IMR-90 (cell line): ENCODE measurements at regions not wholly inside any gene's neighbourhood (a gene's known extent, or its start where the extent isn't known, plus 50 kb on each side); places are given as distances from the start of the nearest gene placed in this dataset.

Source experiments
- ATAC-seq: fragments of 200-7000 bp; cut with Tn5 transposase; 2 replicates; pipeline ENCODE4 v1.9.1; 2020; ENCODE audit warnings: low read depth, mild to moderate bottlenecking, moderate library complexity
- BruUV-seq: library from RNA; stranded (reverse); fragments of 400-500 nt; replicated peaks from 2 replicates; lab custom pipeline; 2021; lab: Mats Ljungman, UMichigan
- CTCF ChIA-PET: fragments of 300-600 bp; formaldehyde crosslinking; extraction: SDS; loops from one replicate; lab custom pipeline; 2021; ENCODE audit warnings: antibody characterized with exemption; lab: Yijun Ruan, JAX
- POLR2A ChIA-PET: fragments of 300-600 bp; sonication (Branson Sonifier 250); formaldehyde crosslinking; loops from one replicate; lab custom pipeline; 2022; ENCODE audit warnings: antibody characterized with exemption; ENCODE audit not compliant: unreplicated experiment; lab: Charles Lee
- DNase-seq: peaks from one replicate; pipeline ENCODE4 v3.0.0; 2013
- H2AFZ ChIP-seq: replicated peaks from 2 replicates; pipeline ENCODE3; 2013; ENCODE audit warnings: low read length, mild to moderate bottlenecking; ENCODE audit not compliant: poor library complexity
- H2AK5ac ChIP-seq: 2 replicates; pipeline ENCODE4 v1.6.1; 2013; ENCODE audit warnings: low read depth, low read length, inconsistent platforms
- H2AK9ac ChIP-seq: replicated peaks from 2 replicates; pipeline ENCODE3; 2013; ENCODE audit warnings: mild to moderate bottlenecking, low read depth, low read length, moderate library complexity; ENCODE audit not compliant: poor library complexity
- H2BK120ac ChIP-seq: 2 replicates; pipeline ENCODE4 v1.6.1; 2013; ENCODE audit warnings: low read depth, low read length, inconsistent platforms
- H2BK15ac ChIP-seq: 3 replicates; pipeline ENCODE4 v1.6.1; 2013; ENCODE audit warnings: low read depth, low read length, inconsistent platforms
- H2BK20ac ChIP-seq: 2 replicates; pipeline ENCODE4 v1.6.1; 2013; ENCODE audit warnings: low read depth, mild to moderate bottlenecking, inconsistent platforms, low read length, moderate library complexity
- H2BK5ac ChIP-seq: 2 replicates; pipeline ENCODE4 v1.6.1; 2013; ENCODE audit warnings: mild to moderate bottlenecking, low read depth, low read length, inconsistent platforms; ENCODE audit not compliant: poor library complexity, severe bottlenecking
- H3K14ac ChIP-seq: replicated peaks from 2 replicates; pipeline ENCODE4 v1.6.1; 2013; ENCODE audit warnings: low read depth, low read length, inconsistent platforms
- H3K18ac ChIP-seq: 2 replicates; pipeline ENCODE4 v1.6.1; 2013; ENCODE audit warnings: low read depth, low read length, control low read depth
- H3K23ac ChIP-seq: 2 replicates; pipeline ENCODE4 v1.6.1; 2013; ENCODE audit warnings: low read depth, low read length, inconsistent platforms
- H3K27ac ChIP-seq: 2 replicates; pipeline ENCODE4 v1.5.1; 2013; ENCODE audit warnings: mild to moderate bottlenecking, control low read depth, low read length; ENCODE audit not compliant: insufficient read depth
- H3K27me3 ChIP-seq: 2 replicates; pipeline ENCODE4 v1.6.1; 2013; ENCODE audit warnings: low read length; ENCODE audit not compliant: control insufficient read depth, insufficient read depth
- H3K36me3 ChIP-seq: 2 replicates; pipeline ENCODE4 v1.6.1; 2013; ENCODE audit warnings: low read length, mixed read lengths; ENCODE audit not compliant: control insufficient read depth, insufficient read depth
- H3K4ac ChIP-seq: 2 replicates; pipeline ENCODE4 v1.6.1; 2013; ENCODE audit warnings: low read depth, low read length, inconsistent platforms
- H3K4me1 ChIP-seq: 2 replicates; pipeline ENCODE4 v1.6.1; 2013; ENCODE audit warnings: low read length, mixed read lengths; ENCODE audit not compliant: control insufficient read depth, insufficient read depth
- H3K4me2 ChIP-seq: 2 replicates; pipeline ENCODE4 v1.6.1; 2013; ENCODE audit warnings: low read depth, mild to moderate bottlenecking, control low read depth, low read length, moderate library complexity
- H3K4me3 ChIP-seq: 2 replicates; pipeline ENCODE4 v1.5.1; 2013; ENCODE audit warnings: low read depth, mild to moderate bottlenecking, control low read depth, low read length, moderate library complexity; ENCODE audit not compliant: insufficient read depth
- H3K56ac ChIP-seq: 2 replicates; pipeline ENCODE4 v1.6.1; 2013; ENCODE audit warnings: low read length, inconsistent platforms; ENCODE audit not compliant: insufficient read depth; ENCODE audit errors: extremely low read depth
- H3K79me1 ChIP-seq, 2 experiments: 2 replicates each; pipeline ENCODE4 v1.6.1; 2013; ENCODE audit warnings: low read length in 2 of 2, inconsistent platforms in 1 of 2, low read depth in 1 of 2
- H3K9ac ChIP-seq: 2 replicates; pipeline ENCODE4 v1.6.1; 2013; ENCODE audit warnings: low read depth, low read length, control low read depth
- H3K9me1 ChIP-seq: 2 replicates; pipeline ENCODE4 v1.6.1; 2013; ENCODE audit warnings: low read length, inconsistent platforms; ENCODE audit not compliant: insufficient read depth
- H3K9me3 ChIP-seq: 2 replicates; pipeline ENCODE4 v1.6.1; 2013; ENCODE audit warnings: low read length; ENCODE audit not compliant: control insufficient read depth, insufficient read depth
- H4K20me1 ChIP-seq: 2 replicates; pipeline ENCODE4 v1.6.1; 2013; ENCODE audit warnings: low read length, inconsistent platforms; ENCODE audit not compliant: insufficient read depth
- H4K5ac ChIP-seq: 2 replicates; pipeline ENCODE4 v1.6.1; 2013; ENCODE audit warnings: mild to moderate bottlenecking, low read depth, low read length, control low read depth
- H4K8ac ChIP-seq, 2 experiments: 2 replicates each; pipeline ENCODE4 v1.6.1; 2013; ENCODE audit warnings: low read depth in 2 of 2, low read length in 2 of 2, control low read depth in 1 of 2, inconsistent platforms in 1 of 2
- H4K91ac ChIP-seq: 2 replicates; pipeline ENCODE4 v1.6.1; 2013; ENCODE audit warnings: low read depth, low read length, inconsistent platforms; ENCODE audit not compliant: insufficient read depth
- BHLHE40 ChIP-seq: fragments of 150-350 bp; IDR thresholded peaks from 2 replicates; pipeline ENCODE4 v1.6.1; 2016; ENCODE audit warnings: mild to moderate bottlenecking, low read depth, low read length
- CEBPB ChIP-seq: IDR thresholded peaks from 2 replicates; pipeline ENCODE4 v1.6.1; 2012; ENCODE audit warnings: low read depth, low read length, improper control_type of control experiment
- CHD1 ChIP-seq: IDR thresholded peaks from 2 replicates; pipeline ENCODE4 v1.6.1; 2012; ENCODE audit warnings: low read depth, low read length, improper control_type of control experiment
- FOS ChIP-seq: fragments of 150-350 bp; IDR thresholded peaks from 2 replicates; pipeline ENCODE4 v1.6.1; 2016; ENCODE audit warnings: low read depth, low read length
- MAFK ChIP-seq: IDR thresholded peaks from 2 replicates; pipeline ENCODE4 v1.6.1; 2012; ENCODE audit warnings: low read depth, low read length, improper control_type of control experiment
- MXI1 ChIP-seq: IDR thresholded peaks from 2 replicates; pipeline ENCODE4 v1.6.1; 2012; ENCODE audit warnings: low read depth, mild to moderate bottlenecking, low read length, moderate library complexity, borderline replicate concordance
- NFE2L2 ChIP-seq: fragments of 150-350 bp; IDR thresholded peaks from 2 replicates; pipeline ENCODE4 v1.6.1; 2016; ENCODE audit warnings: low read depth, mild to moderate bottlenecking, low read length
- POLR2A ChIP-seq: IDR thresholded peaks from 2 replicates; pipeline ENCODE4 v1.6.1; 2012; ENCODE audit warnings: mild to moderate bottlenecking, low read depth, low read length
- RAD21 ChIP-seq: IDR thresholded peaks from 2 replicates; pipeline ENCODE4 v1.6.1; 2012; ENCODE audit warnings: low read length, improper control_type of control experiment
- RCOR1 ChIP-seq: IDR thresholded peaks from 2 replicates; pipeline ENCODE4 v1.6.1; 2012; ENCODE audit warnings: mild to moderate bottlenecking, low read length, improper control_type of control experiment; ENCODE audit not compliant: insufficient replicate concordance
- RFX5 ChIP-seq: IDR thresholded peaks from 2 replicates; pipeline ENCODE4 v1.8.0; 2012; ENCODE audit warnings: low read depth, mild to moderate bottlenecking, low read length, moderate library complexity
- SMC3 ChIP-seq: fragments of 150-350 bp; IDR thresholded peaks from 2 replicates; pipeline ENCODE4 v1.6.1; 2016; ENCODE audit warnings: low read depth, mild to moderate bottlenecking, antibody characterized with exemption, low read length, moderate library complexity
- WGBS, 2 experiments: methylation state at CpG; one replicate each; pipeline versions ENCODE4 v1.1.5 to v1.1.7; 2013; ENCODE audit warnings: missing lambda C conversion rate in 2 of 2; ENCODE audit not compliant: insufficient read length in 1 of 2; ENCODE audit errors: extremely low coverage in 2 of 2; 5-methylcytosine and 5-hydroxymethylcytosine counted together
- dilution Hi-C: fragments of 300-500 bp; cut with HindIII; formaldehyde crosslinking; loops from one replicate; pipeline ENCODE4 v1.14.3; 2018; ENCODE audit warnings: low sequenced_read_pairs; ENCODE audit not compliant: unreplicated experiment
- in situ Hi-C: fragments of 300-500 bp; cut with MboI; formaldehyde crosslinking; loops from 3 replicates; pipeline ENCODE4 v1.14.3; 2019; ENCODE audit warnings: low sequenced_read_pairs, inconsistent platforms, mixed read lengths
- intact Hi-C: fragments of 100-400 bp; cut with micrococcal nuclease; formaldehyde crosslinking; loops from 2 replicates; pipeline ENCODE4 v1.10.0; 2022
- TF ChIP-seq, protein P1 (sequence below): conservative IDR thresholded peaks from 2 replicates; pipeline ENCODE4 v1.5.1; 2012; ENCODE audit warnings: mild to moderate bottlenecking, low read depth, low read length, improper control_type of control experiment
- TF ChIP-seq, protein P2 (sequence below): fragments of 150-350 bp; IDR thresholded peaks from 2 replicates; pipeline ENCODE4 v1.6.1; 2017; ENCODE audit warnings: mild to moderate bottlenecking, antibody characterized with exemption, low read length, low read depth
- TF ChIP-seq, protein P3 (sequence below): fragments of 150-350 bp; IDR thresholded peaks from 2 replicates; pipeline ENCODE4 v1.6.1; 2016; ENCODE audit warnings: low read depth, mild to moderate bottlenecking, low read length, moderate library complexity, borderline replicate concordance

- dilution Hi-C loops (no loop called here), intact Hi-C loops (no loop called here), in situ Hi-C loops (no loop called here)
- Histone ChIP-seq H3K36me3 (no peaks in the 10 kb centered on the region), H3K14ac (no peak overlapping the region), H3K18ac (no peak overlapping the region), H2AK5ac (no peak overlapping the region), H4K20me1 (no peaks in the 10 kb centered on the region), H3K9me1 (no peaks in the 10 kb centered on the region), H3K23ac (no peak overlapping the region), H3K27me3 (no peaks in the 10 kb centered on the region), H3K56ac (no peak overlapping the region), H3K4me2 (no peak overlapping the region), H3K4ac (no peak overlapping the region), H2BK15ac (no peak overlapping the region), H3K27ac (no peak overlapping the region), H2BK5ac (no peak overlapping the region), H4K91ac (no peak overlapping the region), H2AFZ (no peak overlapping the region), H2BK20ac (no peak overlapping the region), H2BK120ac (no peak overlapping the region), H2AK9ac (no peak overlapping the region), H4K8ac (no peak overlapping the region), H3K4me1 (no peaks in the 10 kb centered on the region), H3K4me3 (no peak overlapping the region), H3K9ac (no peak overlapping the region), H3K79me1 (no peaks in the 10 kb centered on the region), H3K9me3 (peaks cover 3% of the 10 kb centered on the region; the same call in 1 of the 2 replicates), H4K5ac (no peak overlapping the region)
- no TSS peak for BruUV-seq
- CTCF ChIA-PET = no interaction called here
- ATAC-seq = no peak
- no peak for DNase-seq
- POLR2A ChIA-PET = no interaction called here
- TF ChIP-seq CEBPB (no peak), BHLHE40 (no peak), POLR2A (no peak), RCOR1 (no peak), SMC3 (no peak), MXI1 (no peak), CHD1 (no peak), MAFK (no peak), NFE2L2 (no peak), RFX5 (no peak), FOS (no peak), RAD21 (no peak)
- TF ChIP-seq, protein P1, sequence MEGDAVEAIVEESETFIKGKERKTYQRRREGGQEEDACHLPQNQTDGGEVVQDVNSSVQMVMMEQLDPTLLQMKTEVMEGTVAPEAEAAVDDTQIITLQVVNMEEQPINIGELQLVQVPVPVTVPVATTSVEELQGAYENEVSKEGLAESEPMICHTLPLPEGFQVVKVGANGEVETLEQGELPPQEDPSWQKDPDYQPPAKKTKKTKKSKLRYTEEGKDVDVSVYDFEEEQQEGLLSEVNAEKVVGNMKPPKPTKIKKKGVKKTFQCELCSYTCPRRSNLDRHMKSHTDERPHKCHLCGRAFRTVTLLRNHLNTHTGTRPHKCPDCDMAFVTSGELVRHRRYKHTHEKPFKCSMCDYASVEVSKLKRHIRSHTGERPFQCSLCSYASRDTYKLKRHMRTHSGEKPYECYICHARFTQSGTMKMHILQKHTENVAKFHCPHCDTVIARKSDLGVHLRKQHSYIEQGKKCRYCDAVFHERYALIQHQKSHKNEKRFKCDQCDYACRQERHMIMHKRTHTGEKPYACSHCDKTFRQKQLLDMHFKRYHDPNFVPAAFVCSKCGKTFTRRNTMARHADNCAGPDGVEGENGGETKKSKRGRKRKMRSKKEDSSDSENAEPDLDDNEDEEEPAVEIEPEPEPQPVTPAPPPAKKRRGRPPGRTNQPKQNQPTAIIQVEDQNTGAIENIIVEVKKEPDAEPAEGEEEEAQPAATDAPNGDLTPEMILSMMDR = no peak
- TF ChIP-seq, protein P2, sequence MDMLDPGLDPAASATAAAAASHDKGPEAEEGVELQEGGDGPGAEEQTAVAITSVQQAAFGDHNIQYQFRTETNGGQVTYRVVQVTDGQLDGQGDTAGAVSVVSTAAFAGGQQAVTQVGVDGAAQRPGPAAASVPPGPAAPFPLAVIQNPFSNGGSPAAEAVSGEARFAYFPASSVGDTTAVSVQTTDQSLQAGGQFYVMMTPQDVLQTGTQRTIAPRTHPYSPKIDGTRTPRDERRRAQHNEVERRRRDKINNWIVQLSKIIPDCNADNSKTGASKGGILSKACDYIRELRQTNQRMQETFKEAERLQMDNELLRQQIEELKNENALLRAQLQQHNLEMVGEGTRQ = no peak
- TF ChIP-seq, protein P3, sequence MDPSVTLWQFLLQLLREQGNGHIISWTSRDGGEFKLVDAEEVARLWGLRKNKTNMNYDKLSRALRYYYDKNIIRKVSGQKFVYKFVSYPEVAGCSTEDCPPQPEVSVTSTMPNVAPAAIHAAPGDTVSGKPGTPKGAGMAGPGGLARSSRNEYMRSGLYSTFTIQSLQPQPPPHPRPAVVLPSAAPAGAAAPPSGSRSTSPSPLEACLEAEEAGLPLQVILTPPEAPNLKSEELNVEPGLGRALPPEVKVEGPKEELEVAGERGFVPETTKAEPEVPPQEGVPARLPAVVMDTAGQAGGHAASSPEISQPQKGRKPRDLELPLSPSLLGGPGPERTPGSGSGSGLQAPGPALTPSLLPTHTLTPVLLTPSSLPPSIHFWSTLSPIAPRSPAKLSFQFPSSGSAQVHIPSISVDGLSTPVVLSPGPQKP = no peak
- 67% methylated on average over 1 of the region's 3 CpGs; no CpG with 5 or more reads in 1 of the 2 experiments for WGBS, 2 experiments
Observed at GRCh38 chr16:17743158-17743557, 272.4 kb upstream of the XYLT1 start.
